Vagina (tissue), 2 donors: ENCODE measurements at regions not wholly inside any gene's neighbourhood (a gene's known extent, or its start where the extent isn't known, plus 50 kb on each side); places are given as distances from the start of the nearest gene placed in this dataset.

ENCODE experiments used
- DNase-seq, 2 donors: peaks; one replicate each; pipeline ENCODE4 v3.0.0-alpha.2; 2017; ENCODE audit errors: extremely low spot score in 2 of 2
- H3K27ac ChIP-seq: fragments of 200-600 bp; sonication (generic); one replicate; pipeline ENCODE4 v1.5.1; 2019
- H3K27me3 ChIP-seq: fragments of 200-600 bp; sonication (generic); one replicate; pipeline ENCODE4 v1.5.1; 2019
- H3K36me3 ChIP-seq, 2 donors: fragments of 200-600 bp; sonication (generic); one replicate each; pipeline ENCODE4 v1.5.1; 2017 to 2019
- H3K4me1 ChIP-seq: fragments of 200-600 bp; sonication (generic); one replicate; pipeline ENCODE4 v1.5.1; 2019
- H3K4me3 ChIP-seq, 2 donors: fragments of 200-600 bp; sonication (generic); 1 replicate in 1 of 2; 2 replicates in 1 of 2; pipeline ENCODE4 v1.5.1; 2016 to 2019
- H3K9me3 ChIP-seq: fragments of 200-600 bp; sonication (generic); one replicate; pipeline ENCODE4 v1.5.1; 2019
- CTCF ChIP-seq, 3 experiments: fragments of 450-650 bp in 2 of 3; fragments of 200-600 bp in 1 of 3; sonication (generic) in 1 of 3; IDR thresholded peaks; one replicate each; pipeline ENCODE4 v1.5.1; 2017 to 2019; ENCODE audit warnings: antibody characterized with exemption in 3 of 3, mild to moderate bottlenecking in 2 of 3, moderate library complexity in 2 of 3
- POLR2A ChIP-seq, 2 donors: fragments of 450-650 bp; IDR thresholded peaks; one replicate each; pipeline ENCODE4 v1.6.1; 2017; ENCODE audit warnings: antibody characterized with exemption in 2 of 2, mild to moderate bottlenecking in 2 of 2, moderate library complexity in 2 of 2
- POLR2AphosphoS5 ChIP-seq, 2 donors: sonication (generic); formaldehyde crosslinking; IDR thresholded peaks; one replicate each; pipeline ENCODE4 v1.9.0; 2017; ENCODE audit warnings: antibody characterized with exemption in 2 of 2, mild to moderate bottlenecking in 2 of 2, low read depth in 1 of 2; ENCODE audit not compliant: insufficient read depth in 1 of 2
- intact Hi-C: fragments of 100-400 bp; cut with DNase I; formaldehyde crosslinking; loops from one replicate; pipeline ENCODE4 v1.15.1; 2023

GRCh38 chr16:81185416-81185815 lies 53.1 kb upstream of the BCO1 start:
- Histone ChIP-seq H3K9me3 (no peaks in the 10 kb centered on the region), H3K4me1 (peaks cover 31% of the 10 kb centered on the region), H3K27me3 (no peaks in the 10 kb centered on the region), H3K27ac (no peak overlapping the region), H3K36me3 (no peaks in the 10 kb centered on the region), H3K4me3 (no peak overlapping the region)
- DNase-seq, result no peak
- intact Hi-C loops, result no loop called here
- TF ChIP-seq CTCF (IDR thresholded peaks at IDR 0.05) (no peak), POLR2AphosphoS5 (IDR thresholded peaks at IDR 0.05; ENCODE audit: insufficient read depth in 1 of 2, low read depth in 1 of 2) (no peak), POLR2A (IDR thresholded peaks at IDR 0.05) (no peak)

GRCh38 chr16:81181013-81181720 lies 57.3 kb upstream of the BCO1 start:
- peak in 1 of 2 donors; percentile 96 for DNase-seq
- Histone ChIP-seq H3K4me3 (peak overlapping the region in 1 of 2 donors; percentile 2), H3K27ac (peak overlapping the region; percentile 84), H3K36me3 (no peaks in the 10 kb centered on the region), H3K9me3 (no peaks in the 10 kb centered on the region), H3K27me3 (no peaks in the 10 kb centered on the region), H3K4me1 (peaks cover 18% of the 10 kb centered on the region)
- intact Hi-C loops, result no loop called here
- TF ChIP-seq POLR2AphosphoS5 (IDR thresholded peaks at IDR 0.05; ENCODE audit: insufficient read depth in 1 of 2, low read depth in 1 of 2) (peak; percentile 43 to 92), CTCF (IDR thresholded peaks at IDR 0.05) (no peak)

GRCh38 chr16:81180578-81180977 lies 57.9 kb upstream of the BCO1 start:
- Histone ChIP-seq H3K9me3 (no peaks in the 10 kb centered on the region), H3K36me3 (no peaks in the 10 kb centered on the region), H3K4me1 (peaks cover 18% of the 10 kb centered on the region), H3K27me3 (no peaks in the 10 kb centered on the region), H3K27ac (peak overlapping the region; percentile 84), H3K4me3 (peak overlapping the region in 1 of 2 donors; percentile 2)
- intact Hi-C loops, result no loop called here
- no peak for TF ChIP-seq POLR2AphosphoS5 (IDR thresholded peaks at IDR 0.05; ENCODE audit: insufficient read depth in 1 of 2, low read depth in 1 of 2)
- TF ChIP-seq CTCF (IDR thresholded peaks at IDR 0.05), result no peak
- no peak for TF ChIP-seq POLR2A (IDR thresholded peaks at IDR 0.05)
- no peak for DNase-seq

GRCh38 chr16:81179219-81179618 lies 59.3 kb upstream of the BCO1 start:
- TF ChIP-seq POLR2A (IDR thresholded peaks at IDR 0.05) (no peak), POLR2AphosphoS5 (IDR thresholded peaks at IDR 0.05; ENCODE audit: insufficient read depth in 1 of 2, low read depth in 1 of 2) (no peak), CTCF (IDR thresholded peaks at IDR 0.05) (no peak)
- Histone ChIP-seq H3K9me3 (no peaks in the 10 kb centered on the region), H3K27ac (no peak overlapping the region), H3K4me3 (no peak overlapping the region), H3K27me3 (no peaks in the 10 kb centered on the region), H3K36me3 (no peaks in the 10 kb centered on the region), H3K4me1 (peaks cover 18% of the 10 kb centered on the region)
- intact Hi-C loops, result no loop called here
- no peak for DNase-seq

GRCh38 chr16:81175325-81175891 lies 63.1 kb upstream of the BCO1 start:
- H3K4me3 ChIP-seq, result no peak overlapping the region
- no peak for TF ChIP-seq POLR2A (IDR thresholded peaks at IDR 0.05)
- TF ChIP-seq POLR2AphosphoS5 (IDR thresholded peaks at IDR 0.05; ENCODE audit: insufficient read depth in 1 of 2, low read depth in 1 of 2), result no peak
- TF ChIP-seq CTCF (IDR thresholded peaks at IDR 0.05), result no peak
- intact Hi-C loops, result no loop called here
- H3K27ac ChIP-seq, result no peak overlapping the region
- H3K36me3 ChIP-seq, result no peaks in the 10 kb centered on the region
- no peak for DNase-seq
- no peaks in the 10 kb centered on the region for H3K27me3 ChIP-seq
- H3K4me1 ChIP-seq, result peaks cover 5% of the 10 kb centered on the region
- no peaks in the 10 kb centered on the region for H3K9me3 ChIP-seq
